ENCODE measurements at regions not wholly inside any gene's neighbourhood (a gene's known extent, or its start where the extent isn't known, plus 50 kb on each side); places are given as distances from the start of the nearest gene placed in this dataset.
A peak's percentile ranks its signal among the peaks of the same experiment; 100 is the strongest.

GRCh38 chr6:137808836-137809315 is 58.2 kb upstream of the TNFAIP3 start:
- CTCF ChIA-PET: interaction anchor here (2.4 kb wide), 1 partner anchor 10 kb away, joined by 21 read pairs; no protein-coding TSS in a partner anchor
- Histone ChIP-seq H3K27ac (ENCODE audit: control insufficient read depth, insufficient read depth) (no peak overlapping the region), H3K9me3 (replicated peaks; ENCODE audit: control insufficient read depth, insufficient read depth, low read length) (peaks cover 2% of the 10 kb centered on the region; the same call in 2 of the 3 replicates), H3K4me1 (ENCODE audit: control insufficient read depth, insufficient read depth, low read length) (peaks cover 24% of the 10 kb centered on the region), H3K4me2 (ENCODE audit: control insufficient read depth, insufficient read depth) (no peak overlapping the region), H3K4me3 (no peak overlapping the region), H3K27me3 (replicated peaks in 1 of 2; ENCODE audit: control insufficient read depth in 2 of 2, insufficient read depth in 2 of 2, low read length in 1 of 2) (no peaks in the 10 kb centered on the region), H3K9ac (ENCODE audit: control insufficient read depth, insufficient read depth, low read length) (no peak overlapping the region), H3K36me3 (ENCODE audit: control insufficient read depth in 2 of 2, insufficient read depth in 2 of 2, low read length in 1 of 2) (no peaks in the 10 kb centered on the region), H3K79me2 (ENCODE audit: control insufficient read depth, insufficient read depth, low read length) (no peaks in the 10 kb centered on the region), H2AFZ (ENCODE audit: control insufficient read depth, low read depth, low read length) (no peak overlapping the region), H4K20me1 (ENCODE audit: control insufficient read depth, insufficient read depth) (no peaks in the 10 kb centered on the region)
- 92% methylated on average over 7 of the region's 7 CpGs for WGBS (ENCODE audit: insufficient coverage, insufficient replicate concordance, low lambda C conversion rate, missing lambda C conversion rate)
- SMC1A ChIA-PET (ENCODE audit: uncharacterized antibody, unreplicated experiment): interaction anchor here (0.8 to 5.7 kb wide), 6 partner anchors 10 to 100 kb away, joined by 3 to 69 read pairs (median 10); no protein-coding TSS in a partner anchor
- POLR2A ChIA-PET: interaction anchor here (0.5 to 6.2 kb wide), 8 partner anchors 10 to 831 kb away, joined by 3 to 95 read pairs (median 4); partner anchors contain the start of gene TNFAIP3
- ATAC-seq: no peak
- BruUV-seq (replicated peaks): no TSS peak
- RAD21 ChIA-PET (ENCODE audit: unreplicated experiment): interaction anchor here (4.7 to 5.9 kb wide), 2 partner anchors 10 to 16 kb away, joined by 35 to 39 read pairs; no protein-coding TSS in a partner anchor
- DNase-seq (ENCODE audit: low read depth, low spot score): no peak
- in situ Hi-C loops (cut with MboI): no loop called here
- TF ChIP-seq MTA2 (IDR thresholded peaks at IDR 0.05; ENCODE audit: low read depth) (no peak), CBFB (IDR thresholded peaks at IDR 0.05; ENCODE audit: low read depth) (no peak), BHLHE40 (IDR thresholded peaks at IDR 0.05; ENCODE audit: borderline replicate concordance in 1 of 2, low read depth in 2 of 2, low read length in 1 of 2) (0 out of 4 replicates have a peak, but pooled peaks of 1 of the 2 experiments have one; percentile 14), ELK1 (IDR thresholded peaks at IDR 0.05; ENCODE audit: low read depth, low read length) (no peak), STAT3 (IDR thresholded peaks at IDR 0.05; ENCODE audit: low read depth, low read length) (no peak)
- FAIRE-seq: no peak
- intact Hi-C loops (cut with micrococcal nuclease; ENCODE audit: unreplicated experiment): no loop called here
